ENCODE measurements at regions not wholly inside any gene's neighbourhood (a gene's known extent, or its start where the extent isn't known, plus 50 kb on each side); places are given as distances from the start of the nearest gene placed in this dataset.

DNA sequence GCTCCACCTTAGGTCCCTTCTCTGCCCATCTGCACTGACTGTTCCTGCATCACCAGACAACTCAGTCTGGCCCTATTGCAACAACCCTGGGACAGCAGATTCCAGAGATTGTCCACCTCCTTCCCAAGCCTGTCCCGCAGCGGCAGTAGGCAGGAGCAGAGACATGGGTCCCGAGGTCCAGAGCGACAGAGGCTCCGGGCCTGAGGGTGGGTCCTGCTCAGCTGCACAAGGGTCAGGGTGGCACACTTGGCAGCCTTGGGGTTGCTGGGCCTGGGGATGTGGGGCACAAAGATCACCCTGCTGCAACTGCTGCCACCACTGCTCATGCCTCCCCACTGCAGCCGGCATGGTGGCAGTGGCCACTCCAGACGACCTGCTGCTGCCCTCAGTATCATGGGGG is 674.5 kb downstream of the SH3BGRL start:
- H3K4me1 ChIP-seq (ENCODE audit: control insufficient read depth, insufficient read depth, low read length), result no peaks in the 10 kb centered on the region
- ChIA-PET POLR2A (no interaction called here), CTCF (no interaction called here)
- H3K9me3 ChIP-seq (ENCODE audit: control insufficient read depth, insufficient read depth, low read depth, low read length), result peaks cover 2% of the 10 kb centered on the region
- H3K4me3 ChIP-seq (ENCODE audit: low read depth, low read length), result no peak overlapping the region
- TF ChIP-seq GLIS1 (tag by site-specific recombination; IDR thresholded peaks at IDR 0.05) (no peak), IKZF3 (tag by site-specific recombination; IDR thresholded peaks at IDR 0.05) (no peak), SCRT2 (tag by site-specific recombination; IDR thresholded peaks at IDR 0.05) (no peak), RBAK (tag by site-specific recombination; IDR thresholded peaks at IDR 0.05) (no peak)
- TF ChIP-seq, protein P1, sequence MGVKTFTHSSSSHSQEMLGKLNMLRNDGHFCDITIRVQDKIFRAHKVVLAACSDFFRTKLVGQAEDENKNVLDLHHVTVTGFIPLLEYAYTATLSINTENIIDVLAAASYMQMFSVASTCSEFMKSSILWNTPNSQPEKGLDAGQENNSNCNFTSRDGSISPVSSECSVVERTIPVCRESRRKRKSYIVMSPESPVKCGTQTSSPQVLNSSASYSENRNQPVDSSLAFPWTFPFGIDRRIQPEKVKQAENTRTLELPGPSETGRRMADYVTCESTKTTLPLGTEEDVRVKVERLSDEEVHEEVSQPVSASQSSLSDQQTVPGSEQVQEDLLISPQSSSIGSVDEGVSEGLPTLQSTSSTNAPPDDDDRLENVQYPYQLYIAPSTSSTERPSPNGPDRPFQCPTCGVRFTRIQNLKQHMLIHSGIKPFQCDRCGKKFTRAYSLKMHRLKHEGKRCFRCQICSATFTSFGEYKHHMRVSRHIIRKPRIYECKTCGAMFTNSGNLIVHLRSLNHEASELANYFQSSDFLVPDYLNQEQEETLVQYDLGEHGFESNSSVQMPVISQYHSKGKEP (tag by site-specific recombination; IDR thresholded peaks at IDR 0.05), result no peak
- H3K27ac ChIP-seq (ENCODE audit: extremely low read depth, low read depth, low read length), result no peak overlapping the region
- no peaks in the 10 kb centered on the region for H3K36me3 ChIP-seq (ENCODE audit: control insufficient read depth in 2 of 2, insufficient read depth in 1 of 2, low read length in 2 of 2)

DNA sequence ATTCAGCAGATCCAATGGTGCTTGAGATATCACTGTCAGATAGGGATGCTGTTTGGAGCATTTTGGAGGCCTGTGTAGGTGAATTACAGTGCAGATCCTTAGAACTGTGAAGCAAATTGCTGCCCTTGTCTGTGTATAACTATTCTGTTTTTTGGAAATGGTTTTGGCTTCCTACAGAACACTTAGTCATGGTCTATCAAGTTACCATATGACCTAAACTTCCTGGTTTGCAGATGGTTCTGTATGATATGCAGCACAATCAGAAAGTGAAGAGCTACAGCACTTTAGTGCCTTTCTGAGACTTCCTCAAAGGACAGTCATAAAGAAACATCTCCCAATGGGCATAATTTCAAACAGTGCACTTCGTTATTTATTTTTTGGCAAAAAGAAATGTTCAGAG is 688.6 kb downstream of the SH3BGRL start:
- POLR2A ChIA-PET, result no interaction called here
- H3K36me3 ChIP-seq (ENCODE audit: control insufficient read depth in 2 of 2, insufficient read depth in 1 of 2, low read length in 2 of 2), result no peaks in the 10 kb centered on the region
- H3K9me3 ChIP-seq (ENCODE audit: control insufficient read depth, insufficient read depth, low read depth, low read length), result no peaks in the 10 kb centered on the region
- no peaks in the 10 kb centered on the region for H3K4me1 ChIP-seq (ENCODE audit: control insufficient read depth, insufficient read depth, low read length)
- no peak overlapping the region for H3K4me3 ChIP-seq (ENCODE audit: low read depth, low read length)
- CTCF ChIA-PET, result interaction anchor here (0.6 kb wide), 1 partner anchor 160 kb away, joined by 3 read pairs; no protein-coding TSS in a partner anchor
- TF ChIP-seq HOXD13 (CRISPR knock-in tag; IDR thresholded peaks at IDR 0.05; ENCODE audit: borderline replicate concordance), result no peak
- no peak for TF ChIP-seq ZNF777 (tag by site-specific recombination; IDR thresholded peaks at IDR 0.05; ENCODE audit: borderline replicate concordance)
- TF ChIP-seq ZNF600 (tag by site-specific recombination; IDR thresholded peaks at IDR 0.05), result no peak
- TF ChIP-seq ZNF223 (tag by site-specific recombination; IDR thresholded peaks at IDR 0.05), result no peak
- no peak for TF ChIP-seq OSR2 (tag by site-specific recombination; IDR thresholded peaks at IDR 0.05)
- no peak for TF ChIP-seq ZNF23 (tag by site-specific recombination; IDR thresholded peaks at IDR 0.05; ENCODE audit: borderline replicate concordance)
- H3K27ac ChIP-seq (ENCODE audit: extremely low read depth, low read depth, low read length), result no peak overlapping the region

DNA sequence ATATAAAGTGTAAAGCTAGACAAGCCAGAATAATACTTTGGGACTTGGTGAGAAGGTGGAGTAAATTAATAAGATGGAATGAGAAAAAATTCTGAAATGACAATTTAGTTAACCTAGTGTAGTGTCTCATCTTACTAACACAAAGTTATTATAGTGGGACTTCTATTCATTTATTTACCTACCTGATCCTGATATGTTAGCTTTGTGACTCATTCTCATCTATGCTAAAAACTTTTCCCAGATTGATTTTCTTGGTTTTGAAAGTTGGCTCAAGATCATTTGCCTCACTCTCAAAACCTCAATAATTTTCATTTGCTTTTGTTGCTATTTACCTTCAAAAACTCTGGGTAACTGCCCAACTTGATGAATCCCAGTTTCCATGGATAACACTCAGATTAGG is 698.6 kb downstream of the SH3BGRL start:
- ChIA-PET POLR2A (no interaction called here), CTCF (no interaction called here)
- Histone ChIP-seq H3K4me1 (ENCODE audit: control insufficient read depth, insufficient read depth, low read length) (no peaks in the 10 kb centered on the region), H3K9me3 (ENCODE audit: control insufficient read depth, insufficient read depth, low read depth, low read length) (no peaks in the 10 kb centered on the region; the same call in 1 of the 2 replicates), H3K27ac (ENCODE audit: extremely low read depth, low read depth, low read length) (no peak overlapping the region), H3K36me3 (ENCODE audit: control insufficient read depth in 2 of 2, insufficient read depth in 1 of 2, low read length in 2 of 2) (no peaks in the 10 kb centered on the region), H3K4me3 (ENCODE audit: low read depth, low read length) (no peak overlapping the region)
- TF ChIP-seq, protein P2, sequence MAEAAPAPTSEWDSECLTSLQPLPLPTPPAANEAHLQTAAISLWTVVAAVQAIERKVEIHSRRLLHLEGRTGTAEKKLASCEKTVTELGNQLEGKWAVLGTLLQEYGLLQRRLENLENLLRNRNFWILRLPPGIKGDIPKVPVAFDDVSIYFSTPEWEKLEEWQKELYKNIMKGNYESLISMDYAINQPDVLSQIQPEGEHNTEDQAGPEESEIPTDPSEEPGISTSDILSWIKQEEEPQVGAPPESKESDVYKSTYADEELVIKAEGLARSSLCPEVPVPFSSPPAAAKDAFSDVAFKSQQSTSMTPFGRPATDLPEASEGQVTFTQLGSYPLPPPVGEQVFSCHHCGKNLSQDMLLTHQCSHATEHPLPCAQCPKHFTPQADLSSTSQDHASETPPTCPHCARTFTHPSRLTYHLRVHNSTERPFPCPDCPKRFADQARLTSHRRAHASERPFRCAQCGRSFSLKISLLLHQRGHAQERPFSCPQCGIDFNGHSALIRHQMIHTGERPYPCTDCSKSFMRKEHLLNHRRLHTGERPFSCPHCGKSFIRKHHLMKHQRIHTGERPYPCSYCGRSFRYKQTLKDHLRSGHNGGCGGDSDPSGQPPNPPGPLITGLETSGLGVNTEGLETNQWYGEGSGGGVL (tag by site-specific recombination; IDR thresholded peaks at IDR 0.05), result no peak
- TF ChIP-seq ZXDB (tag by site-specific recombination; IDR thresholded peaks at IDR 0.05) (no peak), BCL11B (tag by site-specific recombination; IDR thresholded peaks at IDR 0.05; ENCODE audit: low read depth) (no peak), ZNF221 (tag by site-specific recombination; IDR thresholded peaks at IDR 0.05; ENCODE audit: borderline replicate concordance) (no peak), ZNF175 (tag by site-specific recombination; IDR thresholded peaks at IDR 0.05) (no peak), ZBTB1 (tag by site-specific recombination; IDR thresholded peaks at IDR 0.05) (no peak), ZIC2 (tag by site-specific recombination; IDR thresholded peaks at IDR 0.05) (no peak), ZNF768 (tag by site-specific recombination; IDR thresholded peaks at IDR 0.05) (no peak), ZNF654 (tag by site-specific recombination; IDR thresholded peaks at IDR 0.05; ENCODE audit: low read depth) (no peak), ZNF184 (tag by site-specific recombination; IDR thresholded peaks at IDR 0.05) (no peak), ZNF426 (tag by site-specific recombination; IDR thresholded peaks at IDR 0.05) (no peak), ZNF114 (tag by site-specific recombination; IDR thresholded peaks at IDR 0.05) (no peak), ZNF530 (tag by site-specific recombination; IDR thresholded peaks at IDR 0.05; ENCODE audit: low read depth) (no peak)
- TF ChIP-seq, protein P1 (tag by site-specific recombination; IDR thresholded peaks at IDR 0.05), result no peak
- TF ChIP-seq, protein P3, sequence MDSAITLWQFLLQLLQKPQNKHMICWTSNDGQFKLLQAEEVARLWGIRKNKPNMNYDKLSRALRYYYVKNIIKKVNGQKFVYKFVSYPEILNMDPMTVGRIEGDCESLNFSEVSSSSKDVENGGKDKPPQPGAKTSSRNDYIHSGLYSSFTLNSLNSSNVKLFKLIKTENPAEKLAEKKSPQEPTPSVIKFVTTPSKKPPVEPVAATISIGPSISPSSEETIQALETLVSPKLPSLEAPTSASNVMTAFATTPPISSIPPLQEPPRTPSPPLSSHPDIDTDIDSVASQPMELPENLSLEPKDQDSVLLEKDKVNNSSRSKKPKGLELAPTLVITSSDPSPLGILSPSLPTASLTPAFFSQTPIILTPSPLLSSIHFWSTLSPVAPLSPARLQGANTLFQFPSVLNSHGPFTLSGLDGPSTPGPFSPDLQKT (IDR thresholded peaks at IDR 0.05; ENCODE audit: borderline replicate concordance, low read depth, low read length), result no peak
- TF ChIP-seq, protein P4, sequence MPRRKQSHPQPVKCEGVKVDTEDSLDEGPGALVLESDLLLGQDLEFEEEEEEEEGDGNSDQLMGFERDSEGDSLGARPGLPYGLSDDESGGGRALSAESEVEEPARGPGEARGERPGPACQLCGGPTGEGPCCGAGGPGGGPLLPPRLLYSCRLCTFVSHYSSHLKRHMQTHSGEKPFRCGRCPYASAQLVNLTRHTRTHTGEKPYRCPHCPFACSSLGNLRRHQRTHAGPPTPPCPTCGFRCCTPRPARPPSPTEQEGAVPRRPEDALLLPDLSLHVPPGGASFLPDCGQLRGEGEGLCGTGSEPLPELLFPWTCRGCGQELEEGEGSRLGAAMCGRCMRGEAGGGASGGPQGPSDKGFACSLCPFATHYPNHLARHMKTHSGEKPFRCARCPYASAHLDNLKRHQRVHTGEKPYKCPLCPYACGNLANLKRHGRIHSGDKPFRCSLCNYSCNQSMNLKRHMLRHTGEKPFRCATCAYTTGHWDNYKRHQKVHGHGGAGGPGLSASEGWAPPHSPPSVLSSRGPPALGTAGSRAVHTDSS (tag by site-specific recombination; IDR thresholded peaks at IDR 0.05), result no peak

Data from HEK293 (cell line).